OCI-LY7 (cell line): ENCODE measurements at regions not wholly inside any gene's neighbourhood (a gene's known extent, or its start where the extent isn't known, plus 50 kb on each side); places are given as distances from the start of the nearest gene placed in this dataset.

Source experiments
- CTCF ChIP-seq: fragments of 200-600 bp; sonication (generic); conservative IDR thresholded peaks from 2 replicates; pipeline ENCODE4 v1.5.1; 2014; ENCODE audit warnings: mild to moderate bottlenecking, antibody characterized with exemption, low read length, moderate library complexity, mixed read lengths
- EZH2phosphoT487 ChIP-seq: fragments of 200-600 bp; sonication (generic); IDR thresholded peaks from 2 replicates; pipeline ENCODE4 v1.6.1; 2018; ENCODE audit warnings: low read depth, borderline replicate concordance, mild to moderate bottlenecking, mixed run types, antibody characterized with exemption, low read length, moderate library complexity, mixed read lengths

GRCh38 chr11:122276221-122276620 is 160.2 kb upstream of the BLID start:
- TF ChIP-seq CTCF (no peak), EZH2phosphoT487 (no peak)
